ENCODE measurements at regions not wholly inside any gene's neighbourhood (a gene's known extent, or its start where the extent isn't known, plus 50 kb on each side); places are given as distances from the start of the nearest gene placed in this dataset.
A peak's percentile ranks its signal among the peaks of the same experiment; 100 is the strongest.
"Not testable (repeated sequence)": the region's sequence is repeated elsewhere in the genome, so short reads cannot be mapped to it uniquely, and the experiment has no call there.

- Mint-ChIP-seq H3K27me3 (peaks cover 24 to 41% (median 29%) of the 10 kb centered on the region in 3 donors), H3K27ac (no peak overlapping the region), H3K4me1 (peaks cover 3 to 6% (median 4%) of the 10 kb centered on the region in 3 donors), H3K36me3 (peaks cover 0 to 7% of the 10 kb centered on the region in 2 donors), H3K9me3 (peaks cover 6 to 25% (median 14%) of the 10 kb centered on the region in 7 donors), H3K4me3 (no peak overlapping the region)
- DNase-seq, result no peak
- no peak for ATAC-seq (ENCODE audit: low read depth in 2 of 2)
Observed at GRCh38 chr3:198096015-198096414, 136.0 kb downstream of the LMLN start.

GRCh38 chr3:198097048-198097447 lies 137.0 kb downstream of the LMLN start:
- H3K36me3 Mint-ChIP-seq, result peaks cover 0 to 7% of the 10 kb centered on the region in 2 donors
- no peak overlapping the region for H3K4me3 Mint-ChIP-seq
- peaks cover 3 to 6% (median 4%) of the 10 kb centered on the region in 3 donors for H3K4me1 Mint-ChIP-seq
- DNase-seq, result no peak
- H3K27me3 Mint-ChIP-seq, result peaks cover 24 to 41% (median 28%) of the 10 kb centered on the region in 3 donors
- peaks cover 6 to 25% (median 14%) of the 10 kb centered on the region in 7 donors for H3K9me3 Mint-ChIP-seq
- no peak for ATAC-seq (ENCODE audit: low read depth in 2 of 2)
- H3K27ac Mint-ChIP-seq, result no peak overlapping the region

DNA sequence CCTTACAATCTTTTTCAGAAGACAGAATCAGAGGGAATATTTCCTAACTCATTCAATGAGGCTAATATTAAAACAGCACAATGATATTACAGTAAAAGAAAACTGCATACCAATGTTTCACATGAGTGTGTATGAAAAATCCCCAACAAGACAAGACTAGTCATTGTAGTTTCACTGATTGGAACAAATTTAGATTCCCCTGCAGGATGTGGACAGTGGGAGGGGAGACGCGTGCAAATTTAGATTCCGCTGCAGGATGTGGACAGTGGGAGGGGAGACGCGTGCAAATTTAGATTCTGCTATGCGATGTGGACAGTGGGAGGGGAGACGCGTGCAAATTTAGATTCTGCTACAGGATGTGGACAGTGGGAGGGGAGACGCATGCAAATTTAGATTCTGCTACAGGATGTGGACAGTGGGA lies 138.7 kb downstream of the LMLN start:
- Mint-ChIP-seq H3K4me3 (peak overlapping the region in 5 of 8 donors; percentile 7 to 84 (median 56)), H3K27me3 (peaks cover 12 to 25% (median 12%) of the 10 kb centered on the region in 3 donors), H3K27ac (peak overlapping the region in 3 of 6 donors; percentile 79 to 93 (median 84)), H3K9me3 (peaks cover 6 to 18% (median 12%) of the 10 kb centered on the region in 7 donors), H3K4me1 (peaks cover 3 to 11% (median 4%) of the 10 kb centered on the region in 3 donors)
- not testable (repeated sequence) for DNase-seq, H3K36me3 Mint-ChIP-seq
- peak in 1 of 2 donors; percentile 86 for ATAC-seq (ENCODE audit: low read depth in 2 of 2)

- not testable (repeated sequence) for ATAC-seq (ENCODE audit: low read depth in 2 of 2); H3K27me3 Mint-ChIP-seq
- Mint-ChIP-seq H3K9me3 (peaks cover 5 to 23% (median 11%) of the 10 kb centered on the region in 7 donors), H3K27ac (peak overlapping the region in 3 of 6 donors; percentile 15 to 89 (median 70)), H3K4me1 (peaks cover 8 to 12% (median 11%) of the 10 kb centered on the region in 3 donors), H3K4me3 (peak overlapping the region in 1 of 8 donors; percentile 47), H3K36me3 (peaks cover 0 to 14% of the 10 kb centered on the region in 2 donors)
- peak; percentile 51 for DNase-seq
Observed at GRCh38 chr3:198103070-198103469, 143.1 kb downstream of the LMLN start.

DNA sequence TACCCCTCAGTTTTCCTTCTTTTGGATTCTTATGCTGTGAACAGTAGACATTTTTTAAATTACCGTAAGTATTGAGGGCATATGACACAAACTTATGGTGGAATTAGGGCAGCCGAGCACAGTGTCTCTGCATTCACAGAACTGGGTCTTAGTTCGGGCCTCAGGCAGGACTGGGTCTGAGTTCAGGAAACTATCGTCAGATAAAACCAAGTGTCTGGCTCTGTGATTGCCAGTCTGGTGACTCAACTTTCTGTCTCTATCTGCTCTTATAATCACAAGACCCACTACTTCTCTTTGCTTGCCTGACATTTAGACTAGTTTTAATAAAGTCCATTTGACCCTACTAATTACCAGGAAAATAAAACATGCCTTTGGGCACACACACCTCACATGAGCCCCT lies 146.2 kb downstream of the LMLN start:
- Mint-ChIP-seq H3K36me3 (peaks cover 0 to 7% of the 10 kb centered on the region in 2 donors), H3K9me3 (peaks cover 0 to 22% (median 17%) of the 10 kb centered on the region in 7 donors), H3K4me3 (peak overlapping the region in 5 of 8 donors; percentile 38 to 65 (median 50)), H3K4me1 (peaks cover 5 to 7% (median 5%) of the 10 kb centered on the region in 3 donors), H3K27me3 (peaks cover 14 to 15% (median 14%) of the 10 kb centered on the region in 3 donors), H3K27ac (peak overlapping the region in 3 of 6 donors; percentile 19 to 93 (median 85))
- no peak for DNase-seq
- no peak for ATAC-seq (ENCODE audit: low read depth in 2 of 2)

- Mint-ChIP-seq H3K36me3 (peaks cover 4 to 10% of the 10 kb centered on the region in 2 donors), H3K9me3 (peaks cover 0 to 26% (median 22%) of the 10 kb centered on the region in 7 donors), H3K4me3 (peak overlapping the region in 1 of 8 donors; percentile 17), H3K27me3 (peaks cover 24 to 25% (median 25%) of the 10 kb centered on the region in 3 donors), H3K27ac (peak overlapping the region in 1 of 6 donors; percentile 82), H3K4me1 (peaks cover 7 to 10% (median 8%) of the 10 kb centered on the region in 3 donors)
- DNase-seq, result no peak
- no peak for ATAC-seq (ENCODE audit: low read depth in 2 of 2)
Observed at GRCh38 chr3:198107840-198108734, 148.1 kb downstream of the LMLN start.

GRCh38 chr3:198109883-198110282 lies 149.9 kb downstream of the LMLN start:
- H3K36me3 Mint-ChIP-seq, result peaks cover 13 to 16% of the 10 kb centered on the region in 2 donors
- DNase-seq, result no peak
- H3K4me1 Mint-ChIP-seq, result peaks cover 10 to 15% (median 11%) of the 10 kb centered on the region in 3 donors
- H3K9me3 Mint-ChIP-seq, result peaks cover 4 to 41% (median 27%) of the 10 kb centered on the region in 7 donors
- peaks cover 39 to 43% (median 43%) of the 10 kb centered on the region in 3 donors for H3K27me3 Mint-ChIP-seq
- H3K27ac Mint-ChIP-seq, result no peak overlapping the region
- H3K4me3 Mint-ChIP-seq, result no peak overlapping the region
- no peak for ATAC-seq (ENCODE audit: low read depth in 2 of 2)

GRCh38 chr3:198112031-198112430 lies 152.0 kb downstream of the LMLN start:
- DNase-seq (no peak), ATAC-seq (ENCODE audit: low read depth in 2 of 2) (no peak)
- Mint-ChIP-seq H3K36me3 (peaks cover 9 to 13% of the 10 kb centered on the region in 2 donors), H3K4me3 (no peak overlapping the region), H3K27me3 (peaks cover 43 to 54% (median 51%) of the 10 kb centered on the region in 3 donors), H3K27ac (no peak overlapping the region), H3K9me3 (peaks cover 4 to 45% (median 25%) of the 10 kb centered on the region in 7 donors), H3K4me1 (peaks cover 6 to 10% (median 7%) of the 10 kb centered on the region in 3 donors)

DNA sequence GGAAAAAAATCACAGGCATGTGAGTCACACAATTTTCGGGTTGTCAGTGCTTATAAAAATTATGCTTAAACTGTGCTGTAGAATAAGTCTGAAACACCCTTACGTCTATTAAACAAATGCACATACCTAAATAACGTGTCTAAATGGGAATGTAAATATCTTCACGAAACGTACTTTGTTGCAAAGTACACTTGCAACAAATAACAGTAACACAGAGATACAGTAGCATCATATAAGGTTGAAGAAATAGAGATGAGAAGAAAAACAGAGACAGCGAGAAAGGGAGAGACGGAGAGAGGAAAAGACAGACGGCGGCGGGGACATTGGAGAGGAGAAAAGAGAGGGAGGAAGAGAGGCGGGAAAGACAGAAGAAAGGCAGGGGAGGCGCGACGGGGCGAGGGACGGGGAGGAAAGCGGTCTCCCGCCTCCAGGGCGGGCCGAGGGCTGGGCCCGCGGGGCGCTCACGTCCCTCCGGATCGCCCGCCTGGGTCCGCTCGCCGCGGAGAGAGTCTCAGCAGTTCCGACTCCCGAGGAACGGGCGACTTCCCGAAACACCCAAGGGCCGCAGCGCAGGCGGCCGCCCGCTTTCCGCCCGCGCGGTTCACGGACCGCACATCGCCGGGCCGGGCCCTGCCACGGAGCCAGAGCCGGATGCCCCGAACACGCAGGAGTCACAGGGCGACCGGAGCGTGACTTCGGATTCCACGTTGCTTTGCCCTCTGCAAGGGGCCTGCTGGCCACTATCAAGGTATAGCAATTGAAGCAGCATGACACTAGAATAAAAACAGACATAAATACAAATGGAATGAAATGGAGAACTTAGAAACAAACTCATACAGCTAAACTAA lies 153.4 kb downstream of the LMLN start:
- peaks cover 9 to 13% of the 10 kb centered on the region in 2 donors for H3K36me3 Mint-ChIP-seq
- peaks cover 6 to 10% (median 7%) of the 10 kb centered on the region in 3 donors for H3K4me1 Mint-ChIP-seq
- no peak for DNase-seq

GRCh38 chr3:198114516-198114915 lies 154.5 kb downstream of the LMLN start:
- not testable (repeated sequence) for DNase-seq; ATAC-seq (ENCODE audit: low read depth in 2 of 2); H3K27ac Mint-ChIP-seq
- Mint-ChIP-seq H3K4me1 (peaks cover 6 to 10% (median 7%) of the 10 kb centered on the region in 3 donors), H3K4me3 (peak overlapping the region in 1 of 8 donors; percentile 37), H3K36me3 (peaks cover 9 to 13% of the 10 kb centered on the region in 2 donors), H3K9me3 (peaks cover 4 to 34% (median 18%) of the 10 kb centered on the region in 7 donors), H3K27me3 (peaks cover 43 to 59% (median 51%) of the 10 kb centered on the region in 3 donors)

More for the DNA sequence above, 153.4 kb downstream of the LMLN start:
- H3K4me3 Mint-ChIP-seq, result peak overlapping the region; percentile 4 to 78 (median 66)
- peak; percentile 28 to 30 for ATAC-seq (ENCODE audit: low read depth in 2 of 2)
- no peak overlapping the region for H3K27ac Mint-ChIP-seq
- H3K9me3 Mint-ChIP-seq, result peaks cover 4 to 39% (median 19%) of the 10 kb centered on the region in 7 donors
- peaks cover 43 to 59% (median 51%) of the 10 kb centered on the region in 3 donors for H3K27me3 Mint-ChIP-seq

- not testable (repeated sequence) for ATAC-seq (ENCODE audit: low read depth in 2 of 2); H3K36me3 Mint-ChIP-seq; H3K4me1 Mint-ChIP-seq; DNase-seq; H3K4me3 Mint-ChIP-seq; H3K9me3 Mint-ChIP-seq; H3K27ac Mint-ChIP-seq
- H3K27me3 Mint-ChIP-seq, result peaks cover 3 to 11% (median 10%) of the 10 kb centered on the region in 3 donors
Observed at GRCh38 chr3:198122184-198122583, 162.2 kb downstream of the LMLN start.

DNA sequence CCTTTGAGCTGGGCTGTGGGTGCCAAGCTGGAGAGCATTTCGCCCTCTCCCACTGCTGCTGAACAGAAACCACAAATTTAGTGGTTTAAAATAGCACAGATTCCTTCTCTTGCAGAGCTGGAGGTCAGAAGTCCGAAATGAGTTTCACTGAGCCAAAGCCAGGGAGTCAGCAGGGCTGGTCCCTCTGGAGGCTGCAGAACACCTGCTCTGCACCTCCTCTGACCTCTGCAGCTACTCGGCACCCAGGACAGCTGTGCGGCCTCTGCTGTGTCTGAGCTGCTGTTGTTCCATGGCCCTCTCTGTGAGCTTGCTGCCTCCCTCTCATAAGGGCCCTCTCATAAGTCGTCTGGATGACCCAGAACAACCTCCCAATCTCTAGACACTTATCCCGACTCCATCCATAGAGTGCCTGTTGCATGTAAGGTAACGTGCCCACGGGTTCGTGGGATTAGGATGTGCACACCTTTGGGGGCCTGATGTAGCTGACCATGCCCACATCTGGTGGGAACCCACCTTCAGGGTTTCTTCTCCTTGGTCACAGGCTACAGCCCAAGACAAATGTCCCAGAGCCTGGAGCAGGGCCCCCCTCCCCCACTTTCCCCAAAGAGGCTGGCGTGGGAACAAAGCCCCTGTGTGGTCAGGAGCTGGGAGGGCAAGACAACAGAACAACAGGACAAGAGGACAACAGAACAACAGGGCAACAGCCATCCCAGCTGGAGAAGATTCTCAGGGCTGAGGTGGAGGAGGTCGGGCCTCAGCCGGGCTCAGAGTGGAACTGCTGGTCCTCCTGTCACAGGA lies 177.2 kb downstream of the LMLN start:
- H3K9me3 Mint-ChIP-seq; H3K4me1 Mint-ChIP-seq; DNase-seq; H3K27ac Mint-ChIP-seq; H3K36me3 Mint-ChIP-seq; H3K4me3 Mint-ChIP-seq; ATAC-seq (ENCODE audit: low read depth in 2 of 2): not testable (repeated sequence)
- peaks cover 5 to 14% (median 13%) of the 10 kb centered on the region in 3 donors for H3K27me3 Mint-ChIP-seq

Data from naive B cell (primary cell).